H1 (cell line): ENCODE measurements at regions not wholly inside any gene's neighbourhood (a gene's known extent, or its start where the extent isn't known, plus 50 kb on each side); places are given as distances from the start of the nearest gene placed in this dataset.

Experiments used
- CTCF ChIA-PET: fragments of 300-600 bp; sonication (Branson Sonifier 250); formaldehyde crosslinking; loops from one replicate; lab custom pipeline; 2021; ENCODE audit not compliant: partially characterized antibody; lab: Charles Lee
- POLR2A ChIA-PET: fragments of 300-600 bp; sonication (Branson Sonifier 250); formaldehyde crosslinking; loops from one replicate; lab custom pipeline; 2021; ENCODE audit warnings: inconsistent platforms; ENCODE audit not compliant: partially characterized antibody; lab: Charles Lee
- DNase-seq, 2 experiments: peaks; one replicate each; pipeline versions ENCODE4 v3.0.0 to v3.0.0-alpha.2; 2010 to 2022; ENCODE audit warnings: low spot score in 2 of 2, low read depth in 1 of 2, mixed read lengths in 1 of 2
- FAIRE-seq: peaks from 2 replicates; lab custom pipeline; 2011; peaks lifted over from hg19 to GRCh38; lab: Jason Lieb, UNC
- H2AFZ ChIP-seq: 2 replicates; pipeline ENCODE4 v1.8.1; 2012; ENCODE audit warnings: low read length, inconsistent platforms
- H2AK5ac ChIP-seq: 2 replicates; pipeline ENCODE4 v1.6.1; 2013; ENCODE audit warnings: low read depth, low read length
- H2BK120ac ChIP-seq: replicated peaks from 2 replicates; pipeline ENCODE3; 2013; ENCODE audit warnings: low read depth, low read length, inconsistent platforms
- H2BK12ac ChIP-seq: 2 replicates; pipeline ENCODE4 v1.6.1; 2013; ENCODE audit warnings: low read depth, low read length
- H2BK15ac ChIP-seq: 2 replicates; pipeline ENCODE4 v1.6.1; 2013; ENCODE audit warnings: low read length
- H2BK20ac ChIP-seq: 2 replicates; pipeline ENCODE4 v1.6.1; 2013; ENCODE audit warnings: low read length
- H2BK5ac ChIP-seq: 2 replicates; pipeline ENCODE4 v1.6.1; 2013; ENCODE audit warnings: low read depth, low read length
- H3K14ac ChIP-seq: 2 replicates; pipeline ENCODE4 v1.6.1; 2013; ENCODE audit warnings: inconsistent platforms; ENCODE audit not compliant: insufficient read length
- H3K18ac ChIP-seq: 2 replicates; pipeline ENCODE4 v1.6.1; 2013; ENCODE audit warnings: low read length; ENCODE audit errors: extremely low read depth
- H3K23ac ChIP-seq: 2 replicates; pipeline ENCODE4 v1.6.1; 2013; ENCODE audit warnings: inconsistent platforms; ENCODE audit not compliant: insufficient read length
- H3K23me2 ChIP-seq: 2 replicates; pipeline ENCODE4 v1.6.1; 2013; ENCODE audit warnings: low read depth, low read length
- H3K27ac ChIP-seq: 2 replicates; pipeline ENCODE4 v1.6.1; 2011; ENCODE audit warnings: low read depth, low read length, inconsistent platforms
- H3K27me3 ChIP-seq, 4 experiments: replicated peaks in 1 of 4; 1 replicate in 1 of 4; 2 replicates in 3 of 4; pipeline versions ENCODE4 v1.6.1 to v1.8.1; 2011 to 2013; ENCODE audit warnings: low read length in 3 of 4, mild to moderate bottlenecking in 3 of 4, inconsistent platforms in 2 of 4, mixed read lengths in 2 of 4, moderate library complexity in 1 of 4; ENCODE audit not compliant: control insufficient read depth in 3 of 4, insufficient read depth in 3 of 4; ENCODE audit errors: extremely low read depth in 1 of 4
- H3K36me3 ChIP-seq, 4 experiments: 2 replicates each; pipeline versions ENCODE4 v1.6.1 to v1.8.1; 2011 to 2013; ENCODE audit warnings: mild to moderate bottlenecking in 4 of 4, low read length in 3 of 4, moderate library complexity in 2 of 4, control low read depth in 1 of 4, inconsistent platforms in 1 of 4; ENCODE audit not compliant: insufficient read depth in 4 of 4, control insufficient read depth in 2 of 4
- H3K4ac ChIP-seq: replicated peaks from 2 replicates; pipeline ENCODE3; 2013; ENCODE audit warnings: low read length, low read depth, mixed read lengths, inconsistent platforms; ENCODE audit not compliant: insufficient read length
- H3K4me1 ChIP-seq, 4 experiments: replicated peaks in 1 of 4; 1 replicate in 1 of 4; 2 replicates in 3 of 4; pipeline versions ENCODE4 v1.6.1 to v1.8.1; 2011 to 2013; ENCODE audit warnings: low read length in 3 of 4, inconsistent platforms in 2 of 4, mixed read lengths in 1 of 4; ENCODE audit not compliant: insufficient read depth in 4 of 4, control insufficient read depth in 3 of 4
- H3K4me2 ChIP-seq, 2 experiments: 2 replicates each; pipeline versions ENCODE4 v1.6.1 to v1.8.1; 2011 to 2013; ENCODE audit warnings: low read depth in 2 of 2, low read length in 2 of 2, control low read depth in 1 of 2, inconsistent platforms in 1 of 2, mild to moderate bottlenecking in 1 of 2; ENCODE audit not compliant: insufficient read depth in 1 of 2
- H3K4me3 ChIP-seq, 4 experiments: fragments of 200-600, 300-600 bp in 1 of 4; sonication (generic), shearing (Covaris generic), sonication (Bioruptor Twin) in 1 of 4; 2 replicates each; pipeline versions ENCODE4 v1.5.1 to v1.8.1; 2011 to 2016; ENCODE audit warnings: low read length in 4 of 4, low read depth in 3 of 4, control low read depth in 2 of 4, inconsistent platforms in 2 of 4, mild to moderate bottlenecking in 2 of 4, mixed read lengths in 1 of 4, moderate library complexity in 1 of 4; ENCODE audit not compliant: insufficient read depth in 2 of 4; ENCODE audit errors: extremely low read depth in 1 of 4
- H3K56ac ChIP-seq: replicated peaks from 2 replicates; pipeline ENCODE3; 2013; ENCODE audit warnings: low read depth, mild to moderate bottlenecking, mixed read lengths, low read length, inconsistent platforms; ENCODE audit not compliant: insufficient read length
- H3K79me1 ChIP-seq: 2 replicates; pipeline ENCODE4 v1.6.1; 2013; ENCODE audit warnings: low read depth, low read length, control low read depth
- H3K79me2 ChIP-seq, 2 experiments: 2 replicates each; pipeline versions ENCODE4 v1.6.1 to v1.8.1; 2012 to 2013; ENCODE audit warnings: low read length in 2 of 2, mild to moderate bottlenecking in 2 of 2, inconsistent platforms in 1 of 2; ENCODE audit not compliant: insufficient read depth in 2 of 2, control insufficient read depth in 1 of 2
- H3K9ac ChIP-seq, 4 experiments: replicated peaks in 1 of 4; 1 replicate in 1 of 4; 2 replicates in 3 of 4; pipeline versions ENCODE4 v1.6.1 to v1.8.1; 2011 to 2013; ENCODE audit warnings: low read depth in 3 of 4, low read length in 3 of 4, control low read depth in 2 of 4, mild to moderate bottlenecking in 2 of 4, moderate library complexity in 2 of 4, inconsistent platforms in 1 of 4; ENCODE audit errors: extremely low read depth in 1 of 4
- H3K9me3 ChIP-seq, 2 experiments: 2 replicates each; pipeline versions ENCODE4 v1.6.1 to v1.8.1; 2012 to 2013; ENCODE audit warnings: mild to moderate bottlenecking in 2 of 2, moderate library complexity in 2 of 2, control low read depth in 1 of 2, inconsistent platforms in 1 of 2, low read depth in 1 of 2, low read length in 1 of 2, mixed read lengths in 1 of 2; ENCODE audit not compliant: insufficient read depth in 2 of 2
- H4K20me1 ChIP-seq, 2 experiments: replicated peaks in 1 of 2; 2 replicates each; pipeline versions ENCODE3 to v1.8.1; 2011 to 2013; ENCODE audit warnings: inconsistent platforms in 2 of 2, low read length in 2 of 2, mild to moderate bottlenecking in 1 of 2; ENCODE audit not compliant: insufficient read depth in 2 of 2, control insufficient read depth in 1 of 2
- H4K5ac ChIP-seq: 2 replicates; pipeline ENCODE4 v1.6.1; 2013; ENCODE audit warnings: low read length, low read depth, mixed read lengths, inconsistent platforms; ENCODE audit not compliant: insufficient read length
- H4K8ac ChIP-seq: 2 replicates; pipeline ENCODE4 v1.8.0; 2013; ENCODE audit warnings: mild to moderate bottlenecking, moderate library complexity, low read length, inconsistent platforms; ENCODE audit not compliant: insufficient read depth; ENCODE audit errors: extremely low read depth
- H4K91ac ChIP-seq: replicated peaks from 2 replicates; pipeline ENCODE3; 2013; ENCODE audit warnings: low read length, mixed read lengths, inconsistent platforms; ENCODE audit not compliant: insufficient read length
- ATF3 ChIP-seq: IDR thresholded peaks from 2 replicates; pipeline ENCODE4 v1.6.1; 2011; ENCODE audit warnings: low read depth, mild to moderate bottlenecking, low read length; ENCODE audit not compliant: insufficient read depth
- JUND ChIP-seq: IDR thresholded peaks from 2 replicates; pipeline ENCODE4 v1.6.1; 2011; ENCODE audit warnings: mild to moderate bottlenecking, improper control_type of control experiment, low read length
- MAFK ChIP-seq: IDR thresholded peaks from 2 replicates; pipeline ENCODE4 v1.6.1; 2012; ENCODE audit warnings: low read depth, mild to moderate bottlenecking, improper control_type of control experiment, low read length
- TCF12 ChIP-seq: IDR thresholded peaks from 2 replicates; pipeline ENCODE4 v1.6.1; 2011; ENCODE audit warnings: low read depth, mild to moderate bottlenecking, low read length

GRCh38 chr4:180598281-180598680 is 1644.9 kb upstream of the TENM3 start:
- no peak overlapping the region for H2AFZ ChIP-seq
- no peak overlapping the region for H3K14ac ChIP-seq
- no peaks in the 10 kb centered on the region for H3K36me3 ChIP-seq
- no peak overlapping the region for H4K91ac ChIP-seq
- no peaks in the 10 kb centered on the region for H3K23me2 ChIP-seq
- H2BK120ac ChIP-seq: no peak overlapping the region
- H3K4me2 ChIP-seq: no peak overlapping the region
- no peak overlapping the region for H3K23ac ChIP-seq
- H2BK5ac ChIP-seq: no peak overlapping the region
- no peak overlapping the region for H3K4ac ChIP-seq
- H4K5ac ChIP-seq: no peak overlapping the region
- no peak for DNase-seq
- H2BK12ac ChIP-seq: no peak overlapping the region
- H3K56ac ChIP-seq: no peak overlapping the region
- no peak overlapping the region for H3K27ac ChIP-seq
- no peak overlapping the region for H2AK5ac ChIP-seq
- H3K18ac ChIP-seq: no peak overlapping the region
- no peaks in the 10 kb centered on the region for H3K79me1 ChIP-seq
- H3K4me3 ChIP-seq: no peak overlapping the region
- TF ChIP-seq JUND (no peak), ATF3 (no peak), TCF12 (no peak), MAFK (no peak)
- no peak overlapping the region for H3K9ac ChIP-seq
- H3K79me2 ChIP-seq: no peaks in the 10 kb centered on the region
- no peaks in the 10 kb centered on the region for H3K27me3 ChIP-seq
- no peaks in the 10 kb centered on the region for H3K9me3 ChIP-seq
- no peaks in the 10 kb centered on the region for H3K4me1 ChIP-seq
- H2BK15ac ChIP-seq: no peak overlapping the region
- H2BK20ac ChIP-seq: no peak overlapping the region
- H4K8ac ChIP-seq: no peak overlapping the region
- CTCF ChIA-PET: interaction anchor here (0.6 to 1.5 kb wide), 4 partner anchors 16 to 245 kb away, joined by 3 read pairs; no protein-coding TSS in a partner anchor
- FAIRE-seq: no peak
- POLR2A ChIA-PET: no interaction called here
- no peaks in the 10 kb centered on the region for H4K20me1 ChIP-seq
